HEK293T (cell line): ENCODE measurements at regions not wholly inside any gene's neighbourhood (a gene's known extent, or its start where the extent isn't known, plus 50 kb on each side); places are given as distances from the start of the nearest gene placed in this dataset.

Experiments
- ARNT ChIP-seq: fragments of 450-650 bp; IDR thresholded peaks from 2 replicates; pipeline ENCODE4 v1.6.1; 2017; ENCODE audit warnings: mild to moderate bottlenecking
- BHLHE40 ChIP-seq: fragments of 450-650 bp; IDR thresholded peaks from 2 replicates; pipeline ENCODE4 v1.6.1; 2016; ENCODE audit warnings: mild to moderate bottlenecking, moderate library complexity, borderline replicate concordance
- ELF4 ChIP-seq: fragments of 450-650 bp; IDR thresholded peaks from 2 replicates; pipeline ENCODE4 v1.6.1; 2017; ENCODE audit warnings: antibody characterized with exemption
- FOXA1 ChIP-seq: fragments of 450-650 bp; IDR thresholded peaks from 2 replicates; pipeline ENCODE4 v1.6.1; 2016; ENCODE audit warnings: mild to moderate bottlenecking
- FOXM1 ChIP-seq: fragments of 450-650 bp; IDR thresholded peaks from 2 replicates; pipeline ENCODE4 v1.6.1; 2017; ENCODE audit warnings: mild to moderate bottlenecking, borderline replicate concordance
- L3MBTL2 ChIP-seq: fragments of 450-650 bp; conservative IDR thresholded peaks from 2 replicates; pipeline ENCODE4 v1.6.1; 2016; ENCODE audit warnings: mild to moderate bottlenecking
- SP1 ChIP-seq: fragments of 450-650 bp; IDR thresholded peaks from 2 replicates; pipeline ENCODE4 v1.6.1; 2017
- TARDBP ChIP-seq: fragments of 450-650 bp; IDR thresholded peaks from 2 replicates; pipeline ENCODE4 v1.6.1; 2016
- TF ChIP-seq, protein P1 (sequence below): fragments of 450-650 bp; IDR thresholded peaks from 2 replicates; pipeline ENCODE4 v1.6.1; 2016

DNA sequence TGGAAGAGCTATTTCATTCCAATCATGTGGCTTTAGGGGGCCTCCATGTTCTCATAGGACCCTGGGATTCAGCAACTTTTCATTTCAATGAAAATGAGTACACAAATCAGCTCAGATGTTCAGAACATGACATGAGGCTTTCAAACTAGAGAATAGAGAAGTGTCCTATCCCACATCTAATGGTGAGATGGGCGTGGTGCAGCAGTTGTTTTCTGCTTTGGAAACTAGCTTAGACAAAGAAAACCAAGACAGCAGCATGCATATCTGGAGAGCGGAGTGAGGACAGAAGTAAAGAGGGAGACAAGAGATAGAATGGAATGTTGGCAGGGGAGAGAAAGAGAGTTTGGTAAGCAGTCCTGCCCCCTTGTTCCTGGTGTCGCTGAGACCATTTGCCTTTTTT, 1009.1 kb upstream of the IGFBP7 start:
- TF ChIP-seq FOXM1 (no peak), ELF4 (no peak), BHLHE40 (no peak), ARNT (no peak), SP1 (no peak), TARDBP (no peak), L3MBTL2 (no peak), FOXA1 (no peak)
- TF ChIP-seq, protein P1, sequence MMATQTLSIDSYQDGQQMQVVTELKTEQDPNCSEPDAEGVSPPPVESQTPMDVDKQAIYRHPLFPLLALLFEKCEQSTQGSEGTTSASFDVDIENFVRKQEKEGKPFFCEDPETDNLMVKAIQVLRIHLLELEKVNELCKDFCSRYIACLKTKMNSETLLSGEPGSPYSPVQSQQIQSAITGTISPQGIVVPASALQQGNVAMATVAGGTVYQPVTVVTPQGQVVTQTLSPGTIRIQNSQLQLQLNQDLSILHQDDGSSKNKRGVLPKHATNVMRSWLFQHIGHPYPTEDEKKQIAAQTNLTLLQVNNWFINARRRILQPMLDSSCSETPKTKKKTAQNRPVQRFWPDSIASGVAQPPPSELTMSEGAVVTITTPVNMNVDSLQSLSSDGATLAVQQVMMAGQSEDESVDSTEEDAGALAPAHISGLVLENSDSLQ: no peak
